Activated CD4-positive, alpha-beta T cell treated with anti-CD3 and anti-CD28 coated beads for 36 hours (primary cell): ENCODE measurements at regions not wholly inside any gene's neighbourhood (a gene's known extent, or its start where the extent isn't known, plus 50 kb on each side); places are given as distances from the start of the nearest gene placed in this dataset.
"Not testable (repeated sequence)": the region's sequence is repeated elsewhere in the genome, so short reads cannot be mapped to it uniquely, and the experiment has no call there.

ENCODE experiments used
- ATAC-seq: fragments of 200-7000 bp; cut with Tn5 transposase; one replicate; pipeline ENCODE4 v1.10.0; 2021; ENCODE audit warnings: mild to moderate bottlenecking, moderate library complexity
- CTCF ChIA-PET: fragments of 350-600 bp; sonication (Branson Sonifier 250); formaldehyde crosslinking; loops from one replicate; lab custom pipeline; 2021; ENCODE audit warnings: antibody characterized with exemption; lab: Charles Lee
- POLR2A ChIA-PET: fragments of 350-600 bp; sonication (Branson Sonifier 250); formaldehyde crosslinking; loops from one replicate; lab custom pipeline; 2021; ENCODE audit warnings: antibody characterized with exemption, inconsistent platforms; lab: Charles Lee
- DNase-seq: peaks from one replicate; pipeline ENCODE4 v3.0.0-alpha.2; 2020
- H3K27ac Mint-ChIP-seq: one replicate; pipeline ENCODE4 v1.8.0; 2021; ENCODE audit warnings: mixed read lengths
- H3K27me3 Mint-ChIP-seq: one replicate; pipeline ENCODE4 v1.8.0; 2021; ENCODE audit warnings: mixed read lengths
- H3K36me3 Mint-ChIP-seq: one replicate; pipeline ENCODE4 v1.8.0; 2021; ENCODE audit warnings: low read depth, mixed read lengths
- H3K4me1 Mint-ChIP-seq: one replicate; pipeline ENCODE4 v1.8.0; 2021; ENCODE audit warnings: mixed read lengths
- H3K4me3 Mint-ChIP-seq: one replicate; pipeline ENCODE4 v1.8.0; 2021; ENCODE audit warnings: mild to moderate bottlenecking, moderate library complexity, mixed read lengths
- H3K9me3 Mint-ChIP-seq: one replicate; pipeline ENCODE4 v1.8.0; 2021; ENCODE audit warnings: low read depth, mixed read lengths
- intact Hi-C, 2 experiments: fragments of 100-400 bp; cut with DNase I in 1 of 2; cut with micrococcal nuclease in 1 of 2; formaldehyde crosslinking; loops; one replicate each; pipeline versions ENCODE4 v1.14.2 to v1.15.1; 2022 to 2024; cut with DNase I, micrococcal nuclease

- DNase-seq (no peak), ATAC-seq (no peak)
- peaks cover 47% of the 10 kb centered on the region for H3K36me3 Mint-ChIP-seq
- H3K27ac Mint-ChIP-seq = no peak overlapping the region
- intact Hi-C loops = no loop called here
- POLR2A ChIA-PET = no interaction called here
- no peak overlapping the region for H3K4me3 Mint-ChIP-seq
- peaks cover 10% of the 10 kb centered on the region for H3K9me3 Mint-ChIP-seq
- CTCF ChIA-PET = no interaction called here
- H3K27me3 Mint-ChIP-seq = no peaks in the 10 kb centered on the region
- H3K4me1 Mint-ChIP-seq = peaks cover 11% of the 10 kb centered on the region
These were observed 393.7 kb downstream of the UTRN start for GRCh38 chr6:144678844-144679243.

GRCh38 chr6:144681334-144681733 lies 396.2 kb downstream of the UTRN start:
- CTCF ChIA-PET = no interaction called here
- intact Hi-C loops = no loop called here

GRCh38 chr6:144683216-144684070 lies 398.3 kb downstream of the UTRN start:
- Mint-ChIP-seq H3K4me1 (no peaks in the 10 kb centered on the region), H3K36me3 (peaks cover 64% of the 10 kb centered on the region), H3K4me3 (no peak overlapping the region), H3K9me3 (peaks cover 24% of the 10 kb centered on the region), H3K27me3 (no peaks in the 10 kb centered on the region), H3K27ac (no peak overlapping the region)
- intact Hi-C loops = no loop called here
- ChIA-PET POLR2A (no interaction called here), CTCF (interaction anchor here (0.5 kb wide), 1 partner anchor 11 kb away, joined by 3 read pairs; no protein-coding TSS in a partner anchor)
- no peak for ATAC-seq
- DNase-seq = no peak

More at GRCh38 chr6:144681334-144681733, 396.2 kb downstream of the UTRN start:
- H3K27ac Mint-ChIP-seq = no peak overlapping the region
- H3K9me3 Mint-ChIP-seq = peaks cover 13% of the 10 kb centered on the region
- no peaks in the 10 kb centered on the region for H3K4me1 Mint-ChIP-seq
- H3K4me3 Mint-ChIP-seq = no peak overlapping the region
- no peak for DNase-seq
- H3K36me3 Mint-ChIP-seq = peaks cover 60% of the 10 kb centered on the region
- no peak for ATAC-seq
- H3K27me3 Mint-ChIP-seq = no peaks in the 10 kb centered on the region
- POLR2A ChIA-PET = no interaction called here

GRCh38 chr6:144688713-144689112 lies 403.6 kb downstream of the UTRN start:
- Mint-ChIP-seq H3K27ac (no peak overlapping the region), H3K4me1 (peaks cover 5% of the 10 kb centered on the region), H3K9me3 (peaks cover 27% of the 10 kb centered on the region), H3K4me3 (no peak overlapping the region), H3K27me3 (no peaks in the 10 kb centered on the region), H3K36me3 (peaks cover 59% of the 10 kb centered on the region)
- DNase-seq = no peak
- intact Hi-C loops = no loop called here
- POLR2A ChIA-PET = no interaction called here
- ATAC-seq = no peak
- CTCF ChIA-PET = no interaction called here

- ChIA-PET POLR2A (no interaction called here), CTCF (no interaction called here)
- intact Hi-C loops = no loop called here
- Mint-ChIP-seq H3K27ac (no peak overlapping the region), H3K4me3 (no peak overlapping the region), H3K36me3 (peaks cover 52% of the 10 kb centered on the region), H3K27me3 (no peaks in the 10 kb centered on the region), H3K9me3 (peaks cover 27% of the 10 kb centered on the region), H3K4me1 (peaks cover 12% of the 10 kb centered on the region)
- ATAC-seq (no peak), DNase-seq (no peak)
These were observed 404.4 kb downstream of the UTRN start for GRCh38 chr6:144689503-144690040.

GRCh38 chr6:144690133-144690532 lies 405.0 kb downstream of the UTRN start:
- intact Hi-C loops = no loop called here
- DNase-seq (no peak), ATAC-seq (no peak)
- ChIA-PET CTCF (no interaction called here), POLR2A (no interaction called here)
- Mint-ChIP-seq H3K36me3 (peaks cover 48% of the 10 kb centered on the region), H3K4me1 (peaks cover 14% of the 10 kb centered on the region), H3K27me3 (no peaks in the 10 kb centered on the region), H3K9me3 (peaks cover 26% of the 10 kb centered on the region), H3K27ac (no peak overlapping the region), H3K4me3 (no peak overlapping the region)

- Mint-ChIP-seq H3K9me3 (peaks cover 26% of the 10 kb centered on the region), H3K4me3 (no peak overlapping the region), H3K4me1 (peaks cover 14% of the 10 kb centered on the region), H3K36me3 (peaks cover 43% of the 10 kb centered on the region), H3K27ac (no peak overlapping the region), H3K27me3 (no peaks in the 10 kb centered on the region)
- intact Hi-C loops = no loop called here
- ChIA-PET POLR2A (no interaction called here), CTCF (no interaction called here)
- ATAC-seq (no peak), DNase-seq (no peak)
These were observed 405.5 kb downstream of the UTRN start for GRCh38 chr6:144690666-144691065.

GRCh38 chr6:144692050-144692449 lies 406.9 kb downstream of the UTRN start:
- DNase-seq, H3K4me3 Mint-ChIP-seq, CTCF ChIA-PET, ATAC-seq, intact Hi-C loops, H3K27me3 Mint-ChIP-seq, H3K27ac Mint-ChIP-seq, POLR2A ChIA-PET: not testable (repeated sequence)
- Mint-ChIP-seq H3K4me1 (peaks cover 19% of the 10 kb centered on the region), H3K36me3 (peaks cover 31% of the 10 kb centered on the region), H3K9me3 (peaks cover 17% of the 10 kb centered on the region)

- peaks cover 15% of the 10 kb centered on the region for H3K36me3 Mint-ChIP-seq
- no peak for ATAC-seq
These were observed 410.9 kb downstream of the UTRN start for GRCh38 chr6:144695858-144696533.

GRCh38 chr6:144696610-144697368 lies 411.7 kb downstream of the UTRN start:
- ChIA-PET POLR2A (no interaction called here), CTCF (no interaction called here)
- Mint-ChIP-seq H3K4me1 (peaks cover 24% of the 10 kb centered on the region), H3K27me3 (no peaks in the 10 kb centered on the region), H3K36me3 (peaks cover 15% of the 10 kb centered on the region), H3K27ac (no peak overlapping the region), H3K4me3 (no peak overlapping the region), H3K9me3 (peaks cover 7% of the 10 kb centered on the region)
- no peak for DNase-seq
- no peak for ATAC-seq
- intact Hi-C loops = no loop called here

More at GRCh38 chr6:144695858-144696533, 410.9 kb downstream of the UTRN start:
- no peak for DNase-seq
- Mint-ChIP-seq H3K4me3 (no peak overlapping the region), H3K27me3 (no peaks in the 10 kb centered on the region), H3K27ac (no peak overlapping the region), H3K4me1 (peaks cover 24% of the 10 kb centered on the region), H3K9me3 (peaks cover 11% of the 10 kb centered on the region)
- ChIA-PET CTCF (no interaction called here), POLR2A (no interaction called here)
- intact Hi-C loops = no loop called here

- Mint-ChIP-seq H3K4me1 (peaks cover 24% of the 10 kb centered on the region), H3K36me3 (peaks cover 11% of the 10 kb centered on the region), H3K9me3 (peaks cover 4% of the 10 kb centered on the region), H3K4me3 (no peak overlapping the region), H3K27ac (no peak overlapping the region), H3K27me3 (no peaks in the 10 kb centered on the region)
- intact Hi-C loops = no loop called here
- POLR2A ChIA-PET = no interaction called here
- CTCF ChIA-PET = no interaction called here
- ATAC-seq = no peak
- DNase-seq = no peak
These were observed 412.2 kb downstream of the UTRN start for GRCh38 chr6:144697369-144697760.
